Mesodermal cell (in vitro differentiated cells): ENCODE measurements at regions not wholly inside any gene's neighbourhood (a gene's known extent, or its start where the extent isn't known, plus 50 kb on each side); places are given as distances from the start of the nearest gene placed in this dataset.

Experiments used
- H3K27ac ChIP-seq: 2 replicates; pipeline ENCODE4 v1.7.0; 2013; ENCODE audit warnings: mild to moderate bottlenecking, low read depth, low read length, moderate library complexity; ENCODE audit not compliant: severe bottlenecking
- H3K36me3 ChIP-seq: 2 replicates; pipeline ENCODE4 v1.7.1; 2013; ENCODE audit warnings: mild to moderate bottlenecking, low read length, moderate library complexity; ENCODE audit not compliant: control insufficient read depth, insufficient read depth
- H3K4me1 ChIP-seq: one replicate; pipeline ENCODE4 v1.7.1; 2013; ENCODE audit warnings: mild to moderate bottlenecking, low read length; ENCODE audit not compliant: insufficient read depth, control insufficient read depth, poor library complexity, severe bottlenecking
- H3K4me3 ChIP-seq: 2 replicates; pipeline ENCODE4 v1.7.0; 2013; ENCODE audit warnings: low read length, control low read depth, mild to moderate bottlenecking; ENCODE audit not compliant: insufficient read depth, poor library complexity, severe bottlenecking; ENCODE audit errors: extremely low read depth
- H3K9me3 ChIP-seq: 2 replicates; pipeline ENCODE4 v1.7.1; 2013; ENCODE audit warnings: mild to moderate bottlenecking, low read length, moderate library complexity; ENCODE audit not compliant: control insufficient read depth
- WGBS, 2 experiments: methylation state at CpG; one replicate each; pipeline ENCODE4 v1.1.5; 2013; ENCODE audit warnings: missing lambda C conversion rate in 2 of 2; ENCODE audit not compliant: insufficient coverage in 2 of 2; 5-methylcytosine and 5-hydroxymethylcytosine counted together

DNA sequence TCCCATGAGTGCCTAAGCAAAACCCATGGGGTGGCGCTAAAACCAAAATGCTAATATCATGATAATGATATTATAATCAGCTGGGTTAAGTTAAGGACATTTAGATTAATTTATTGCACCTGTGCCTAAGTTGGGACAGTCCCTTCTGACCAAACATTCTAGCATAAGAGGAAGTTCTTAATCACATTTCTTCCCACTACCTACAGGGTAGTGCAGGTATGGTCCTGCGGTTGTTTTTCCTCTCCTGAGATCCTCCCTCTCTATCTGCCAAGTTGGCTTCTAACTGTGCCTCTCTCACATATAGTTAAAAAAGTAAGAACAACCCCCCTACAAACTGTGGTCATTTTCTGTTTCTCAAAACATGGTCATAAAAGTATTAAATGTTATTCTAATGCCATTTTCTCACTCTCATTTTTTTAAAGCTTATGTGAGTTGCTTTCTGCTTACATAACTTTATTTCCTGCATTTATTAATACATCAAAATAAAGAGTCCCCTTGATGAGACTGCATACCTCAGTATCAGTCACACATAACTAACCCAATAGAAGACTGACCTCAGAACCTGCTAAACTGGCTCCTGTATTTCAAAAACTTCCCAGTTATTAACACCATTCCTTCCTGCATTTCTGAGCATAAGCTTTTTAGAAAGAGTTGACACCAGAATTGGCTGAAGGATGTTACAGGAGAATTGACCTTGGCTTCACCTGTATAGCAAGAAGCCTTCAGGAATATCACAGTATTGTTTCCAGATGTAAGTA lies 1332.5 kb downstream of the FSTL5 start:
- Histone ChIP-seq H3K27ac (no peak overlapping the region), H3K4me1 (no peaks in the 10 kb centered on the region), H3K36me3 (no peaks in the 10 kb centered on the region), H3K9me3 (no peaks in the 10 kb centered on the region), H3K4me3 (no peak overlapping the region)
- no CpG with 5 or more reads among the region's 2 CpGs for WGBS, 2 experiments

DNA sequence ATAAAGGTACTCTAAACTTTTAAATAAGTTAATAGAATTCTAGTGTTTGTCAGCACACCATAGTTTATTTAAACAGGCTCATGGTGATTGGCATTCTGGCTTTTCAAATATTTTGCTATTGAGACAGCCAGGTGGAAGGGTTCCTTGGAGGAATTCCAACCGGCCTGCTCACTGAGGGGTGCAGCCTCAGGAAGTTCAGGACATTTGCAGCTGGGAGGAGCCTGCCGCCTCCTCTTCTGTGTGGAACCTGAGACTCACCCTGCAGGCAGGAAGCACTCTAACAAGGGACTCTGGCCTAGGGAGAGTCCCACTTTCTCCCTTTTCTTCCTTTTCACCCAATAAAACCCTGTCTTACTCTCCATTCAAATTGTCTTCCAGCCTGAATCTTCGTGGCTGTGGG lies 1328.0 kb downstream of the FSTL5 start:
- no peaks in the 10 kb centered on the region for H3K9me3 ChIP-seq
- no peaks in the 10 kb centered on the region for H3K4me1 ChIP-seq
- H3K36me3 ChIP-seq = no peaks in the 10 kb centered on the region
- no peak overlapping the region for H3K27ac ChIP-seq
- H3K4me3 ChIP-seq = no peak overlapping the region
- 25 to 33% methylated on average over 3 of the region's 3 CpGs for WGBS, 2 experiments

DNA sequence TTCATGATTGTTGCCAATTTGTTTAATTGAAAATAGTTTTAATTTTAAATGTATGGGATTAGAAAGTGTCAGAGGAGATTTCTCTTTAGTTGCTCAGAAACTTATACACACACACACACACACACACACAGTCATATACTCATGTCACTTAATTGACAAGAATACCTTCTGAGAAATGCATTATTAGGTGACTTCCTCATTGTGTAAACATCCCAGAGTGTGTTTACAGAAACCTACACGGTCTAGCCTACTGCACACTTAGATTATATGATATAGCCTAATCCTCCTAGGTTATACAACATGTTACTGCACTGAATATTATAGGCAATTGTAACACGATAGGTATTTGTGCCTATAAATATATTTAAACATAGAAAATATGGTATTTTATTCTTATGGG lies 1327.4 kb downstream of the FSTL5 start:
- no CpG with 5 or more reads among the region's 2 CpGs for WGBS, 2 experiments
- no peak overlapping the region for H3K27ac ChIP-seq

DNA sequence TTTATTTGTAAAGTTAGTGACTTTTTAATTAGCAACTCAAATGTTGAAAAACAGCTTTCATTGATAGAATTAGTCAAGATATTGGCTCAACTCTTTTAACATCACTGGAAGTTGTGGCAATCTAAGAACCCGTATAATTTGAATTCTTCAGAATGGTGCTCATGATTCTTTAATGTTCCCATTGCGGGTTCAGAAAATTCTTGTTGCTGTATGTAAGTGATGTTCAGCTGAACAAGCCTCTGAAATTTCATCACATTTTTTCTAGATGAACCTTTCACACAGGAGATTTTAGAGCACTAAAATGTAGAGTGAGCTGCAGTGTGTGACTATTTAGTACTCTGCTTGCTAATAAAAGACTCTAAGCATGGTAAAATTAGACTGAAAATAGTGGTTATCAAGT lies 1317.7 kb downstream of the FSTL5 start:
- H3K36me3 ChIP-seq = no peaks in the 10 kb centered on the region
- peaks cover 9% of the 10 kb centered on the region for H3K4me1 ChIP-seq
- no peak overlapping the region for H3K27ac ChIP-seq
- WGBS, 2 experiments = no CpG with 5 or more reads among the region's 2 CpGs
- H3K4me3 ChIP-seq = no peak overlapping the region
- H3K9me3 ChIP-seq = no peaks in the 10 kb centered on the region

More for the DNA sequence above, 1327.4 kb downstream of the FSTL5 start:
- Histone ChIP-seq H3K4me1 (no peaks in the 10 kb centered on the region), H3K9me3 (no peaks in the 10 kb centered on the region), H3K4me3 (no peak overlapping the region), H3K36me3 (no peaks in the 10 kb centered on the region)

DNA sequence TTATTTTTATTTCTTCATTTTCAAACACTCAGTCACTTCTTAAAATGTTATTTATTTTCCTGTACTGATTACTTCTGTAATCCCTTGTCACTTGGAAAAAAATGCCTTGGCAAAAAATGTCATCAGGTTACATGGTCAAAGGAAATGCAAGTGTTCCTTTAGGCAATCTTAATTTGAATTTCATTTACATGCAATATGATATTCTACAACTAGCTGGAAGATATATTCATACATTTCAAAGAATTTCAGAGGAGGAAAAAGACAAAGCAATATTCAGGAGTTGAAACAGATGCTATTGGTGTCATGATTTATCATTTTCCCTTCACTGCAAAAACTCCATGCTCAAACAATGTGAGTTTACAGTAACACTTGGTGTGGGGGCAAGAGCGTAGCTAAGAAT lies 1316.6 kb downstream of the FSTL5 start:
- no CpG with 5 or more reads among the region's 1 CpG for WGBS, 2 experiments
- no peak overlapping the region for H3K4me3 ChIP-seq
- no peaks in the 10 kb centered on the region for H3K36me3 ChIP-seq
- no peak overlapping the region for H3K27ac ChIP-seq
- H3K9me3 ChIP-seq = no peaks in the 10 kb centered on the region
- peaks cover 9% of the 10 kb centered on the region for H3K4me1 ChIP-seq

DNA sequence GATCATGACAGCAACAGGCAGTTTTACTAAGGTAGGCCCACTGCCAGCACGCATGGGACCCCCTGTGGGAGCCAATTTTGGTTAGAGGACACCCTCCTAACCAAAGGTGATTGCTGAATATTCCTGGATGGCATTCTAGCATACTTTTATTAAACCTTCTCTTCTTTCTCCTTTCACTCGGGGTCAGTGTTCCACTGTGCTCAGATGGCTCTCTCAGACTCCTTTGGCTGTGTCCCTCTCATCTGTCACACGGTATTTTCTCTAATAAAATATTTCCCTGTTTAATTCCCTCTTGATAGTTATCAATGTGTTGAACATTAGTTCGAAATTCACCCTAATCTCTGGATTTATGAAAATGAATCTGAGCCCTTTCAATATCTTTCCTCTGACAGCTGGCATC lies 1315.3 kb downstream of the FSTL5 start:
- WGBS, 2 experiments = 64 to 100% methylated on average over 1 to 2 of the region's 4 CpGs
- Histone ChIP-seq H3K4me3 (no peak overlapping the region), H3K27ac (peak overlapping the region; percentile 90), H3K4me1 (peaks cover 9% of the 10 kb centered on the region), H3K36me3 (no peaks in the 10 kb centered on the region), H3K9me3 (no peaks in the 10 kb centered on the region)

DNA sequence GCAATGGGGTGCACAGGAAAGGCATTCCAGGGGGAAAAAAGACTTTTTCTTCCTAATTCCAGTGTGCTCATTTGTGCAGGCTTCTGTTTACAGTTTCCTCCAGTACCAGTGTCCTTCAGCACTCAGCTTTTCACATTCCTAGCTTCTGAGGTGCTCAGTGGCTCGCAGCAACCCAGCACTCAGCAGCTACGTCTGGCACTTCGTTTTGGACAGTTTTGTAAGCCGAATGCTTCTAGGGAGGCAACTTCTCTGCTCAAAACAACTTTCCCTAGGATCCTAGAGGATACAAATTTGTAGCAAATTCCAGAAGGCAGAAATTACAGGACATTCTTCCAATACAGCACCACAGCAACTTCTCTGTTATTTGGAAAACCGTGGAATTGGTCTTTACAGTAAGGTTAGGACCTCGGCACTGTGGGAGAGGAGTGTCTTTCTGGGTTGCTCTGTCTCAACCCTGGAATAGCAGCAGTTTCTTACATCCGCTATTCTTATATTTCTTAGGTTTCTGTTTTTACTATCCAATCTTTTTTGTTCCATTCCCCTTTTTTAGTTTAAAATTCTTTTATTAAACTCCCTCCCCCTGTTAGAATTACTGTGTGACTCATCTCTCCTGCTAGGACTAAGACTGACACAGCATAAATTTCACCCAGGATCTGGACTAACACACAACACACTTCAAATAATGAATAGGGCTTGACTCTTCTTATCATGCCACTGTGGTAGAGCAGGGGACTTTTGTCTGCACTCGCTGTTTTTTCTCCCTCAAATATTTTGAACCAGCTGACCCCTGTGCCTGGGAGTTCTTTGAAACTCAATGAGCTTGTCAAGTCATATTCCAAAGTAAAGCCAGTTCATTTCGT lies 1314.7 kb downstream of the FSTL5 start:
- H3K4me1 ChIP-seq = peaks cover 9% of the 10 kb centered on the region
- H3K9me3 ChIP-seq = no peaks in the 10 kb centered on the region
- WGBS, 2 experiments = 70 to 88% methylated on average over 5 to 6 of the region's 9 CpGs
- H3K36me3 ChIP-seq = no peaks in the 10 kb centered on the region
- H3K4me3 ChIP-seq = no peak overlapping the region
- peak overlapping the region; percentile 90 for H3K27ac ChIP-seq

DNA sequence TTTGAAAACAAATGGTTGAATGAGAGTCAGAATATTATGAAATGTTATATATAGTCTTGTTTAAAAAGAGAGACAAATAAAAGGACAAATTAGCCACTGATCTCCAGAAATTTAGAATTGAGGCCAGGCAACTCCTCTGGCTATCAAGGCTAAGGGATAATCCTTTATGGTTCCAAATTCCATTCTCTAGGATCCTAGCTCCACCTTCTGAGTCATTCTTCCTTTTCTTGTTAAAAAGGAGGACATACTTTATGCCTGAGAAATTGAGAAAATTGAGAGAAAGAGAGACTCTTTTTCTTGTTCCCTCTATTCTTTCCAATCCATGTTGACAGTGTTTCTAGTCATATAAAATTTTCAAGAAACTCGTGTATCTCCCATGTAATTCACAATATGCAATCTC lies 1299.5 kb downstream of the FSTL5 start:
- Histone ChIP-seq H3K9me3 (no peaks in the 10 kb centered on the region), H3K4me3 (no peak overlapping the region)
- no CpG with 5 or more reads among the region's 1 CpG for WGBS, 2 experiments

DNA sequence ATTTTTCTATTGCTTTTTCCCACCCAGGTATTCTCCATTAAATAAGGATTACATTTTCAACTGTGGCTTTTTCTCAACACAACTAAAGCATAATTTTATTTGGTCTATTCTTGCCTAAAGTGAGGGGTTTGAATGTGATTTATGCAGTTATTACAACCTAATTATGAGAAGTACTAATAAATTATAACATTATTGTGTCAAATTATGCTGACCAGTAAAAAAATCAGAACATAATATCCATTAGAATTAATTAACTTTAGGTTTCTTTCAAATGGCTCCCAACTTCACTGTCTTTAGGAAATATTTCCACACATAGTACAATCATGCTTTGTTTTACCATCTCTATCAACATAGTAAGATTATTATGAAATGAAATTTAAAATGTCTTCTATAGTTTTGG lies 1293.9 kb downstream of the FSTL5 start:
- Histone ChIP-seq H3K36me3 (no peaks in the 10 kb centered on the region), H3K27ac (no peak overlapping the region), H3K4me3 (no peak overlapping the region)

More for the DNA sequence above, 1299.5 kb downstream of the FSTL5 start:
- H3K27ac ChIP-seq = no peak overlapping the region
- H3K4me1 ChIP-seq = no peaks in the 10 kb centered on the region
- H3K36me3 ChIP-seq = no peaks in the 10 kb centered on the region

DNA sequence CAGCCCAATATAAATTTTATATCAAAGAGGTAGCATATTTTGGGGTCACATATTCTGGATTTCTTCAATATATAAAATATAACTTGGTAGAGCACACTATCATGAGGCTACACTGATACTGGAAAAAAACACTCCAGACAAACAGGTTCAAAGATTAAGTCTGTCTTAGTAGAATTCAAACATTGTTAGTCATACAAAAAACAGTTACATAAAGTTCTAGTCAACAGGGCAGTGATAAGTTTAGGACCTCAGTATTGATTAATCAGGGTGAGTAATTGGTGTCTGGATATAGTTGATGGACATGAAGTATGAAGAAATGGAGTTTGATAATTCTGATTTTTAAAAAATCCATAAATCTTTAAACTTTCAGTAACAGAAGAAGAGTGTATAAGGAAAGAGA lies 1291.3 kb downstream of the FSTL5 start:
- no peak overlapping the region for H3K4me3 ChIP-seq
- no peaks in the 10 kb centered on the region for H3K9me3 ChIP-seq
- no peak overlapping the region for H3K27ac ChIP-seq
- H3K4me1 ChIP-seq = peaks cover 3% of the 10 kb centered on the region
- no peaks in the 10 kb centered on the region for H3K36me3 ChIP-seq

More for the DNA sequence above, 1293.9 kb downstream of the FSTL5 start:
- H3K9me3 ChIP-seq = no peaks in the 10 kb centered on the region
- H3K4me1 ChIP-seq = no peaks in the 10 kb centered on the region
